SK-N-SH treated with all-trans-retinoic acid at 6 μM for 48 hours (cell line): ENCODE measurements at regions not wholly inside any gene's neighbourhood (a gene's known extent, or its start where the extent isn't known, plus 50 kb on each side); places are given as distances from the start of the nearest gene placed in this dataset.

Experiments
- ISL1 ChIP-seq: fragments of 250-450 bp; sonication (Bioruptor Pico); IDR thresholded peaks from 2 replicates; pipeline ENCODE4 v2.1.2; 2022; ENCODE audit warnings: mild to moderate bottlenecking, moderate library complexity
- RARB ChIP-seq: fragments of 250-450 bp; sonication (Bioruptor Pico); IDR thresholded peaks from 2 replicates; pipeline ENCODE4 v1.8.0; 2021; ENCODE audit warnings: mild to moderate bottlenecking, moderate library complexity
- SNAI2 ChIP-seq: fragments of 250-450 bp; sonication (Bioruptor Pico); IDR thresholded peaks from 2 replicates; pipeline ENCODE4 v1.5.0; 2020; ENCODE audit warnings: mild to moderate bottlenecking, moderate library complexity
- ZC3H10 ChIP-seq: fragments of 250-450 bp; sonication (Bioruptor Pico); IDR thresholded peaks from 2 replicates; pipeline ENCODE4 v1.5.1; 2021; ENCODE audit warnings: mild to moderate bottlenecking, moderate library complexity
- ZNF565 ChIP-seq: fragments of 450-650 bp; formaldehyde crosslinking; conservative IDR thresholded peaks from 2 replicates; pipeline ENCODE4 v1.5.0; 2020; ENCODE audit warnings: low read depth, mild to moderate bottlenecking, moderate library complexity
- TF ChIP-seq, protein P1 (sequence below): fragments of 250-450 bp; sonication (Bioruptor Pico); IDR thresholded peaks from 2 replicates; pipeline ENCODE4 v1.8.0; 2020; ENCODE audit warnings: mild to moderate bottlenecking, moderate library complexity, borderline replicate concordance

DNA sequence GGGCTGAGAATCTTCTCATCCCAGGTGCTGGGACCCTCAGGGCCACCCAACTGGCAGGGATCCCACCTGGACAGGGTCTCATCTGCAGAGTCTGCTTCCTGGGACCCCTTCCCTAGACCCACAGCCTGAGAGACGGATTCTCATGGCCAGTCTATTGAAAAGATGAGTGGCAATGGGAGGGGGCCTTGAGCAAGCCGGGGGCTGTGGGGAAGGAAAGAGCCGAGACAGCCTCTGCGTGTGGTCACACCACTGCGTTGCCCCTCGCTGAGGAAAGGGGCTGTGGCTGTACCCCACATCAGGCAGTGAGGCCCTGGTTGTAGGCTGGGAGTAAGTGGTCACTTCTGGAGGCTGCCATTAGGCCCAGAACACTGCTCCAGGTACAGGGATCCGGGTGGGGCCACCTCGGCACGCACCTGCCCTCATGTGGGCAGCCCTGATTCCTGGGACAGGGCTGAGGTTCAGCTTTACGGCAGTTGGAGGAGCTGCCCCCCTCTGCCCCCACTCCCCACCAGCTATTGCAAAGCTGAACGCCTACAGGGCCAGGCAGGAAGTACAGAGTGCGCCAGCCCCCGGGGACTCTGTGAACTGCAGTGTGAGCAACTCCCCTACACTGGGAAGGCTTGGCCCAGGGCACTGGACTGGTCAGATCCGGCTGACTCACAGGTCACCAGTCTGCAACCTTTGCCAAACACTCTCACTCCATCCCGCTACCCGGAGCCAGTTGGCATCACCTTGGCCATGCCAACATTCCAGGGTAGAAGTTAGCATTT lies 106.9 kb downstream of the RIPK4 start:
- no peak for TF ChIP-seq ZNF565 (CRISPR knock-in tag)
- no peak for TF ChIP-seq ISL1 (CRISPR knock-in tag)
- no peak for TF ChIP-seq ZC3H10 (CRISPR knock-in tag)
- TF ChIP-seq, protein P1, sequence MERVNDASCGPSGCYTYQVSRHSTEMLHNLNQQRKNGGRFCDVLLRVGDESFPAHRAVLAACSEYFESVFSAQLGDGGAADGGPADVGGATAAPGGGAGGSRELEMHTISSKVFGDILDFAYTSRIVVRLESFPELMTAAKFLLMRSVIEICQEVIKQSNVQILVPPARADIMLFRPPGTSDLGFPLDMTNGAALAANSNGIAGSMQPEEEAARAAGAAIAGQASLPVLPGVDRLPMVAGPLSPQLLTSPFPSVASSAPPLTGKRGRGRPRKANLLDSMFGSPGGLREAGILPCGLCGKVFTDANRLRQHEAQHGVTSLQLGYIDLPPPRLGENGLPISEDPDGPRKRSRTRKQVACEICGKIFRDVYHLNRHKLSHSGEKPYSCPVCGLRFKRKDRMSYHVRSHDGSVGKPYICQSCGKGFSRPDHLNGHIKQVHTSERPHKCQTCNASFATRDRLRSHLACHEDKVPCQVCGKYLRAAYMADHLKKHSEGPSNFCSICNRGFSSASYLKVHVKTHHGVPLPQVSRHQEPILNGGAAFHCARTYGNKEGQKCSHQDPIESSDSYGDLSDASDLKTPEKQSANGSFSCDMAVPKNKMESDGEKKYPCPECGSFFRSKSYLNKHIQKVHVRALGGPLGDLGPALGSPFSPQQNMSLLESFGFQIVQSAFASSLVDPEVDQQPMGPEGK, result no peak
- no peak for TF ChIP-seq SNAI2
- no peak for TF ChIP-seq RARB (CRISPR knock-in tag)
